A549 (cell line): ENCODE measurements at regions not wholly inside any gene's neighbourhood (a gene's known extent, or its start where the extent isn't known, plus 50 kb on each side); places are given as distances from the start of the nearest gene placed in this dataset.
"Not testable (repeated sequence)": the region's sequence is repeated elsewhere in the genome, so short reads cannot be mapped to it uniquely, and the experiment has no call there.

ENCODE experiments used
- ATAC-seq, 2 experiments: fragments of 200-7000 bp in 1 of 2; fragments of >200 bp in 1 of 2; cut with Nextera tagmentation in 1 of 2; cut with Tn5 transposase in 1 of 2; 3 replicates each; pipeline versions ENCODE4 v1.8.0 to v1.9.1; 2018 to 2020; ENCODE audit warnings: mild to moderate bottlenecking in 1 of 2, moderate library complexity in 1 of 2
- CTCF ChIA-PET: fragments of 300-600 bp; sonication (Branson Sonifier 250); formaldehyde crosslinking; extraction: SDS; loops from one replicate; lab custom pipeline; 2021; ENCODE audit warnings: antibody characterized with exemption, inconsistent platforms; lab: Yijun Ruan, JAX
- POLR2A ChIA-PET: fragments of 350-600 bp; formaldehyde crosslinking; extraction: SDS; loops from one replicate; lab custom pipeline; 2021; ENCODE audit warnings: antibody characterized with exemption, inconsistent platforms; lab: Yijun Ruan, JAX
- DNase-seq, 2 experiments: peaks; one replicate each; pipeline versions ENCODE4 v3.0.0 to v3.0.0-alpha.2; 2011 to 2016; ENCODE audit warnings: low read depth in 1 of 2, low spot score in 1 of 2
- FAIRE-seq: peaks from 2 replicates; lab custom pipeline; 2011; peaks lifted over from hg19 to GRCh38; lab: Jason Lieb, UNC
- H3K27ac ChIP-seq, 2 experiments: fragments of >200 bp; sonication (Bioruptor Twin); formaldehyde crosslinking; 3 replicates each; pipeline ENCODE4 v1.5.1; 2016 to 2017
- H3K4me1 ChIP-seq: fragments of >200 bp; sonication (Bioruptor Twin); formaldehyde crosslinking; 3 replicates; pipeline ENCODE4 v1.6.1; 2016
- H3K4me2 ChIP-seq: fragments of >200 bp; sonication (Bioruptor Twin); formaldehyde crosslinking; 3 replicates; pipeline ENCODE4 v1.6.1; 2016
- H3K4me3 ChIP-seq: fragments of >200 bp; sonication (Bioruptor Twin); formaldehyde crosslinking; 3 replicates; pipeline ENCODE4 v1.5.1; 2016
- H3K9me3 ChIP-seq: fragments of >200 bp; sonication (Bioruptor Twin); formaldehyde crosslinking; 3 replicates; pipeline ENCODE4 v1.6.1; 2016
- ATOH8 ChIP-seq: fragments of 250-450 bp; sonication (Bioruptor Pico); IDR thresholded peaks from 2 replicates; pipeline ENCODE4 v1.5.0; 2020; ENCODE audit warnings: low read depth, mild to moderate bottlenecking, moderate library complexity
- CBX2 ChIP-seq: fragments of 200-600 bp; sonication (generic); IDR thresholded peaks from 2 replicates; pipeline ENCODE4 v1.6.1; 2016; ENCODE audit warnings: low read depth, mild to moderate bottlenecking, borderline replicate concordance
- CEBPB ChIP-seq, 2 experiments: fragments of >200 bp in 1 of 2; sonication (Bioruptor Twin) in 1 of 2; formaldehyde crosslinking in 1 of 2; IDR thresholded peaks; 2 replicates each; pipeline ENCODE4 v1.6.1; 2012 to 2016
- EHMT2 ChIP-seq: fragments of 200-600 bp; sonication (generic); IDR thresholded peaks from 2 replicates; pipeline ENCODE4 v1.6.1; 2016; ENCODE audit warnings: antibody characterized with exemption, low read depth, mild to moderate bottlenecking, moderate library complexity
- ELK1 ChIP-seq: fragments of 150-350 bp; IDR thresholded peaks from 2 replicates; pipeline ENCODE4 v1.6.1; 2014; ENCODE audit warnings: low read depth, mild to moderate bottlenecking, low read length
- EP300 ChIP-seq, 2 experiments: fragments of >200 bp; sonication (Bioruptor Twin); formaldehyde crosslinking; IDR thresholded peaks; 2 replicates in 1 of 2; 3 replicates in 1 of 2; pipeline ENCODE4 v1.6.1; 2016 to 2017
- FOSB ChIP-seq: fragments of 250-450 bp; sonication (Bioruptor Pico); IDR thresholded peaks from 2 replicates; pipeline ENCODE4 v1.5.0; 2020; ENCODE audit warnings: mild to moderate bottlenecking, moderate library complexity
- PHF8 ChIP-seq: fragments of 200-600 bp; sonication (generic); IDR thresholded peaks from 2 replicates; pipeline ENCODE4 v1.6.1; 2016; ENCODE audit warnings: low read depth, mild to moderate bottlenecking, antibody characterized with exemption, moderate library complexity, borderline replicate concordance
- POLR2AphosphoS2 ChIP-seq: conservative IDR thresholded peaks from 2 replicates; pipeline ENCODE4 v1.6.1; 2012; ENCODE audit warnings: low read length, improper control_type of control experiment, inconsistent platforms
- RFX5 ChIP-seq: fragments of 450-650 bp; IDR thresholded peaks from 2 replicates; pipeline ENCODE4 v1.7.1; 2014; ENCODE audit warnings: antibody characterized with exemption, mild to moderate bottlenecking, moderate library complexity
- RNF2 ChIP-seq: fragments of 200-600 bp; sonication (generic); IDR thresholded peaks from 2 replicates; pipeline ENCODE4 v1.6.1; 2016; ENCODE audit warnings: low read depth, mild to moderate bottlenecking, antibody characterized with exemption, moderate library complexity, borderline replicate concordance
- SMC3 ChIP-seq: fragments of >200 bp; sonication (Bioruptor Twin); formaldehyde crosslinking; IDR thresholded peaks from 3 replicates; pipeline ENCODE4 v1.6.1; 2018; ENCODE audit warnings: inconsistent platforms
- SREBF2 ChIP-seq: fragments of 450-650 bp; IDR thresholded peaks from 2 replicates; pipeline ENCODE4 v1.6.1; 2014; ENCODE audit warnings: mild to moderate bottlenecking, moderate library complexity
- WGBS: methylation state at CpG from one replicate; pipeline ENCODE4 v1.1.6; 2017; ENCODE audit errors: missing lambda C conversion rate; 5-methylcytosine and 5-hydroxymethylcytosine counted together

- Histone ChIP-seq H3K4me2 (no peak overlapping the region), H3K9me3 (peaks cover 5% of the 10 kb centered on the region; the same call in 1 of the 3 replicates), H3K4me1 (peaks cover 12% of the 10 kb centered on the region), H3K4me3 (no peak overlapping the region), H3K27ac (no peak overlapping the region)
- ChIA-PET POLR2A (no interaction called here), CTCF (no interaction called here)
- no peak for FAIRE-seq
- no peak for TF ChIP-seq CBX2
- no peak for TF ChIP-seq POLR2AphosphoS2
- no peak for TF ChIP-seq ATOH8 (CRISPR knock-in tag)
- no peak for TF ChIP-seq EP300 (IDR thresholded peaks at IDR 0.05)
- TF ChIP-seq RFX5, result no peak
- no peak for TF ChIP-seq RNF2
- no peak for TF ChIP-seq SREBF2
- no peak for TF ChIP-seq CEBPB (IDR thresholded peaks at IDR 0.05)
- no peak for TF ChIP-seq SMC3
- TF ChIP-seq FOSB (CRISPR knock-in tag), result no peak
- no peak for TF ChIP-seq ELK1
- no peak for TF ChIP-seq PHF8
- no peak for TF ChIP-seq EHMT2
- WGBS, result 56% methylated on average over 4 of the region's 4 CpGs
- no peak for DNase-seq
- no peak for ATAC-seq
Observed at GRCh38 chr20:48371211-48371610, 456.6 kb downstream of the PREX1 start.

GRCh38 chr20:48368580-48369021 is 459.2 kb downstream of the PREX1 start:
- CTCF ChIA-PET, POLR2A ChIA-PET, H3K4me3 ChIP-seq: not testable (repeated sequence)

GRCh38 chr20:48367541-48368358 is 460.0 kb downstream of the PREX1 start:
- H3K4me3 ChIP-seq, H3K27ac ChIP-seq, DNase-seq, FAIRE-seq, POLR2A ChIA-PET, H3K4me1 ChIP-seq, CTCF ChIA-PET, H3K4me2 ChIP-seq, ATAC-seq: not testable (repeated sequence)
- 62% methylated on average over 11 of the region's 28 CpGs for WGBS
- peaks cover 10% of the 10 kb centered on the region; the same call in 1 of the 3 replicates for H3K9me3 ChIP-seq

More at GRCh38 chr20:48368580-48369021, 459.2 kb downstream of the PREX1 start:
- WGBS, result 71% methylated on average over 10 of the region's 10 CpGs
- ATAC-seq, result 0 out of 6 replicates have a peak, but pooled peaks of 1 of the 2 experiments have one; percentile 31
- H3K9me3 ChIP-seq, result peaks cover 10% of the 10 kb centered on the region; the same call in 1 of the 3 replicates
- not testable (repeated sequence) for H3K27ac ChIP-seq, FAIRE-seq, H3K4me1 ChIP-seq, H3K4me2 ChIP-seq, DNase-seq

GRCh38 chr20:48366230-48366629 is 461.6 kb downstream of the PREX1 start:
- no peaks in the 10 kb centered on the region for H3K4me1 ChIP-seq
- CTCF ChIA-PET, result no interaction called here
- H3K4me2 ChIP-seq, result no peak overlapping the region
- no peak overlapping the region for H3K4me3 ChIP-seq
- FAIRE-seq (no peak), DNase-seq (no peak)
- TF ChIP-seq ELK1, result no peak
- TF ChIP-seq, all 56 proteins: peak for 0
- no peak overlapping the region for H3K27ac ChIP-seq
- WGBS, result 43% methylated on average over 5 of the region's 5 CpGs
- H3K9me3 ChIP-seq, result peaks cover 10% of the 10 kb centered on the region; the same call in 1 of the 3 replicates
- POLR2A ChIA-PET, result no interaction called here
- ATAC-seq, result no peak
